IMR-90 (cell line): ENCODE measurements at regions not wholly inside any gene's neighbourhood (a gene's known extent, or its start where the extent isn't known, plus 50 kb on each side); places are given as distances from the start of the nearest gene placed in this dataset.
A peak's percentile ranks its signal among the peaks of the same experiment; 100 is the strongest.

ENCODE experiments used
- ATAC-seq: fragments of 200-7000 bp; cut with Tn5 transposase; 2 replicates; pipeline ENCODE4 v1.9.1; 2020; ENCODE audit warnings: low read depth, mild to moderate bottlenecking, moderate library complexity
- BruUV-seq: library from RNA; stranded (reverse); fragments of 400-500 nt; replicated peaks from 2 replicates; lab custom pipeline; 2021; lab: Mats Ljungman, UMichigan
- CTCF ChIA-PET: fragments of 300-600 bp; formaldehyde crosslinking; extraction: SDS; loops from one replicate; lab custom pipeline; 2021; ENCODE audit warnings: antibody characterized with exemption; lab: Yijun Ruan, JAX
- POLR2A ChIA-PET: fragments of 300-600 bp; sonication (Branson Sonifier 250); formaldehyde crosslinking; loops from one replicate; lab custom pipeline; 2022; ENCODE audit warnings: antibody characterized with exemption; ENCODE audit not compliant: unreplicated experiment; lab: Charles Lee
- DNase-seq: peaks from one replicate; pipeline ENCODE4 v3.0.0; 2013
- H2AFZ ChIP-seq: replicated peaks from 2 replicates; pipeline ENCODE3; 2013; ENCODE audit warnings: low read length, mild to moderate bottlenecking; ENCODE audit not compliant: poor library complexity
- H2AK5ac ChIP-seq: 2 replicates; pipeline ENCODE4 v1.6.1; 2013; ENCODE audit warnings: low read depth, low read length, inconsistent platforms
- H2AK9ac ChIP-seq: replicated peaks from 2 replicates; pipeline ENCODE3; 2013; ENCODE audit warnings: mild to moderate bottlenecking, low read depth, low read length, moderate library complexity; ENCODE audit not compliant: poor library complexity
- H2BK120ac ChIP-seq: 2 replicates; pipeline ENCODE4 v1.6.1; 2013; ENCODE audit warnings: low read depth, low read length, inconsistent platforms
- H2BK15ac ChIP-seq: 3 replicates; pipeline ENCODE4 v1.6.1; 2013; ENCODE audit warnings: low read depth, low read length, inconsistent platforms
- H2BK20ac ChIP-seq: 2 replicates; pipeline ENCODE4 v1.6.1; 2013; ENCODE audit warnings: low read depth, mild to moderate bottlenecking, inconsistent platforms, low read length, moderate library complexity
- H2BK5ac ChIP-seq: 2 replicates; pipeline ENCODE4 v1.6.1; 2013; ENCODE audit warnings: mild to moderate bottlenecking, low read depth, low read length, inconsistent platforms; ENCODE audit not compliant: poor library complexity, severe bottlenecking
- H3K14ac ChIP-seq: replicated peaks from 2 replicates; pipeline ENCODE4 v1.6.1; 2013; ENCODE audit warnings: low read depth, low read length, inconsistent platforms
- H3K18ac ChIP-seq: 2 replicates; pipeline ENCODE4 v1.6.1; 2013; ENCODE audit warnings: low read depth, low read length, control low read depth
- H3K23ac ChIP-seq: 2 replicates; pipeline ENCODE4 v1.6.1; 2013; ENCODE audit warnings: low read depth, low read length, inconsistent platforms
- H3K27ac ChIP-seq: 2 replicates; pipeline ENCODE4 v1.5.1; 2013; ENCODE audit warnings: mild to moderate bottlenecking, control low read depth, low read length; ENCODE audit not compliant: insufficient read depth
- H3K27me3 ChIP-seq: 2 replicates; pipeline ENCODE4 v1.6.1; 2013; ENCODE audit warnings: low read length; ENCODE audit not compliant: control insufficient read depth, insufficient read depth
- H3K36me3 ChIP-seq: 2 replicates; pipeline ENCODE4 v1.6.1; 2013; ENCODE audit warnings: low read length, mixed read lengths; ENCODE audit not compliant: control insufficient read depth, insufficient read depth
- H3K4ac ChIP-seq: 2 replicates; pipeline ENCODE4 v1.6.1; 2013; ENCODE audit warnings: low read depth, low read length, inconsistent platforms
- H3K4me1 ChIP-seq: 2 replicates; pipeline ENCODE4 v1.6.1; 2013; ENCODE audit warnings: low read length, mixed read lengths; ENCODE audit not compliant: control insufficient read depth, insufficient read depth
- H3K4me2 ChIP-seq: 2 replicates; pipeline ENCODE4 v1.6.1; 2013; ENCODE audit warnings: low read depth, mild to moderate bottlenecking, control low read depth, low read length, moderate library complexity
- H3K4me3 ChIP-seq: 2 replicates; pipeline ENCODE4 v1.5.1; 2013; ENCODE audit warnings: low read depth, mild to moderate bottlenecking, control low read depth, low read length, moderate library complexity; ENCODE audit not compliant: insufficient read depth
- H3K56ac ChIP-seq: 2 replicates; pipeline ENCODE4 v1.6.1; 2013; ENCODE audit warnings: low read length, inconsistent platforms; ENCODE audit not compliant: insufficient read depth; ENCODE audit errors: extremely low read depth
- H3K79me1 ChIP-seq, 2 experiments: 2 replicates each; pipeline ENCODE4 v1.6.1; 2013; ENCODE audit warnings: low read length in 2 of 2, inconsistent platforms in 1 of 2, low read depth in 1 of 2
- H3K9ac ChIP-seq: 2 replicates; pipeline ENCODE4 v1.6.1; 2013; ENCODE audit warnings: low read depth, low read length, control low read depth
- H3K9me1 ChIP-seq: 2 replicates; pipeline ENCODE4 v1.6.1; 2013; ENCODE audit warnings: low read length, inconsistent platforms; ENCODE audit not compliant: insufficient read depth
- H3K9me3 ChIP-seq: 2 replicates; pipeline ENCODE4 v1.6.1; 2013; ENCODE audit warnings: low read length; ENCODE audit not compliant: control insufficient read depth, insufficient read depth
- H4K20me1 ChIP-seq: 2 replicates; pipeline ENCODE4 v1.6.1; 2013; ENCODE audit warnings: low read length, inconsistent platforms; ENCODE audit not compliant: insufficient read depth
- H4K5ac ChIP-seq: 2 replicates; pipeline ENCODE4 v1.6.1; 2013; ENCODE audit warnings: mild to moderate bottlenecking, low read depth, low read length, control low read depth
- H4K8ac ChIP-seq, 2 experiments: 2 replicates each; pipeline ENCODE4 v1.6.1; 2013; ENCODE audit warnings: low read depth in 2 of 2, low read length in 2 of 2, control low read depth in 1 of 2, inconsistent platforms in 1 of 2
- H4K91ac ChIP-seq: 2 replicates; pipeline ENCODE4 v1.6.1; 2013; ENCODE audit warnings: low read depth, low read length, inconsistent platforms; ENCODE audit not compliant: insufficient read depth
- CHD1 ChIP-seq: IDR thresholded peaks from 2 replicates; pipeline ENCODE4 v1.6.1; 2012; ENCODE audit warnings: low read depth, low read length, improper control_type of control experiment
- MXI1 ChIP-seq: IDR thresholded peaks from 2 replicates; pipeline ENCODE4 v1.6.1; 2012; ENCODE audit warnings: low read depth, mild to moderate bottlenecking, low read length, moderate library complexity, borderline replicate concordance
- POLR2A ChIP-seq: IDR thresholded peaks from 2 replicates; pipeline ENCODE4 v1.6.1; 2012; ENCODE audit warnings: mild to moderate bottlenecking, low read depth, low read length
- RAD21 ChIP-seq: IDR thresholded peaks from 2 replicates; pipeline ENCODE4 v1.6.1; 2012; ENCODE audit warnings: low read length, improper control_type of control experiment
- RCOR1 ChIP-seq: IDR thresholded peaks from 2 replicates; pipeline ENCODE4 v1.6.1; 2012; ENCODE audit warnings: mild to moderate bottlenecking, low read length, improper control_type of control experiment; ENCODE audit not compliant: insufficient replicate concordance
- WGBS, 2 experiments: methylation state at CpG; one replicate each; pipeline versions ENCODE4 v1.1.5 to v1.1.7; 2013; ENCODE audit warnings: missing lambda C conversion rate in 2 of 2; ENCODE audit not compliant: insufficient read length in 1 of 2; ENCODE audit errors: extremely low coverage in 2 of 2; 5-methylcytosine and 5-hydroxymethylcytosine counted together
- dilution Hi-C: fragments of 300-500 bp; cut with HindIII; formaldehyde crosslinking; loops from one replicate; pipeline ENCODE4 v1.14.3; 2018; ENCODE audit warnings: low sequenced_read_pairs; ENCODE audit not compliant: unreplicated experiment
- in situ Hi-C: fragments of 300-500 bp; cut with MboI; formaldehyde crosslinking; loops from 3 replicates; pipeline ENCODE4 v1.14.3; 2019; ENCODE audit warnings: low sequenced_read_pairs, inconsistent platforms, mixed read lengths
- intact Hi-C: fragments of 100-400 bp; cut with micrococcal nuclease; formaldehyde crosslinking; loops from 2 replicates; pipeline ENCODE4 v1.10.0; 2022
- TF ChIP-seq, protein P1 (sequence below): fragments of 150-350 bp; IDR thresholded peaks from 2 replicates; pipeline ENCODE4 v1.6.1; 2017; ENCODE audit warnings: mild to moderate bottlenecking, antibody characterized with exemption, low read length, low read depth

DNA sequence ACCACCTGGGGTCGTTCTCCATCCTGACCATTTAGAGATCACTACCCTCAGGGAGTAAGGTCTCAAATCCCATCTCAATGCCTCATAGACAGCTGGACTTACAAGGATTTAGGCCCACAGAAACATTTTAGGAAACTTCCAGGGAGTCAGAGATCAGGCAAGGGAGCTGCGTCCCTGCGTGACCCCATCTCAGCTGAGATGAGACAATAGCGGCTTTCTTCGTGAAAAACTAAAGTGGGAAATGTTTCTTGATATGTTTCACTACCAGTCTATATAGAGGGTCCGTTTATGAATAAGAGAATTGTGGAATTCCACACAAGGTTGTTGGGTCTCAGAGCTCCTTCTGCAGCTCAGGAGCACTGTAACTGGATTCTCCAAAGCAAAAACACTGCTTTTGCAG, 105.1 kb downstream of the VCPKMT start:
- H3K23ac ChIP-seq: 0 out of 2 replicates have a peak overlapping the region, but pooled peaks have one; percentile 5
- CTCF ChIA-PET: interaction anchor here (1.2 kb wide), 1 partner anchor 50 kb away, joined by 3 read pairs; no protein-coding TSS in a partner anchor
- intact Hi-C loops: no loop called here

More for the DNA sequence above, 105.1 kb downstream of the VCPKMT start:
- 0 out of 2 replicates have a peak overlapping the region, but pooled peaks have one; percentile 23 for H2AK5ac ChIP-seq
- peak overlapping the region; percentile 26; the same call in 2 of the 3 replicates for H2BK15ac ChIP-seq
- dilution Hi-C loops: no loop called here
- no peak overlapping the region for H3K56ac ChIP-seq
- H2BK120ac ChIP-seq: peak overlapping the region; percentile 62
- H3K9ac ChIP-seq: no peak overlapping the region
- WGBS, 2 experiments: 96% methylated on average over 4 of the region's 6 CpGs; no CpG with 5 or more reads in 1 of the 2 experiments
- peak overlapping the region; percentile 55; the same call in 1 of the 2 replicates for H2BK20ac ChIP-seq
- ATAC-seq (no peak), DNase-seq (no peak)
- TF ChIP-seq CHD1 (no peak), MXI1 (no peak), RAD21 (no peak), POLR2A (no peak), RCOR1 (no peak)
- TF ChIP-seq, protein P1, sequence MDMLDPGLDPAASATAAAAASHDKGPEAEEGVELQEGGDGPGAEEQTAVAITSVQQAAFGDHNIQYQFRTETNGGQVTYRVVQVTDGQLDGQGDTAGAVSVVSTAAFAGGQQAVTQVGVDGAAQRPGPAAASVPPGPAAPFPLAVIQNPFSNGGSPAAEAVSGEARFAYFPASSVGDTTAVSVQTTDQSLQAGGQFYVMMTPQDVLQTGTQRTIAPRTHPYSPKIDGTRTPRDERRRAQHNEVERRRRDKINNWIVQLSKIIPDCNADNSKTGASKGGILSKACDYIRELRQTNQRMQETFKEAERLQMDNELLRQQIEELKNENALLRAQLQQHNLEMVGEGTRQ: no peak
- BruUV-seq: no TSS peak
- peak overlapping the region; percentile 62; the same call in 1 of the 2 replicates for H3K4ac ChIP-seq
- no peaks in the 10 kb centered on the region for H3K27me3 ChIP-seq
- H2BK5ac ChIP-seq: no peak overlapping the region
- H4K8ac ChIP-seq: peak overlapping the region in 1 of 2 experiments; percentile 22; a peak in 1 of 4 replicates
- H3K27ac ChIP-seq: no peak overlapping the region
- no peak overlapping the region; the same call in 1 of the 2 replicates for H4K5ac ChIP-seq
- H4K91ac ChIP-seq: peak overlapping the region; percentile 29; the same call in 1 of the 2 replicates
- H3K4me1 ChIP-seq: peaks cover 16% of the 10 kb centered on the region
- H3K79me1 ChIP-seq: no peaks in the 10 kb centered on the region
- H3K4me2 ChIP-seq: no peak overlapping the region
- H3K9me1 ChIP-seq: peaks cover 5% of the 10 kb centered on the region
- no peaks in the 10 kb centered on the region for H3K36me3 ChIP-seq
- in situ Hi-C loops: no loop called here
- H3K4me3 ChIP-seq: no peak overlapping the region
- H4K20me1 ChIP-seq: no peaks in the 10 kb centered on the region
- H3K9me3 ChIP-seq: no peaks in the 10 kb centered on the region
- POLR2A ChIA-PET: no interaction called here
- no peak overlapping the region for H2AFZ ChIP-seq
- H3K14ac ChIP-seq: peak overlapping the region; percentile 58; the same call in 1 of the 2 replicates
- peak overlapping the region; percentile 69 for H2AK9ac ChIP-seq
- H3K18ac ChIP-seq: no peak overlapping the region
